SK-N-SH treated with all-trans-retinoic acid at 6 μM for 48 hours (cell line): ENCODE measurements at regions not wholly inside any gene's neighbourhood (a gene's known extent, or its start where the extent isn't known, plus 50 kb on each side); places are given as distances from the start of the nearest gene placed in this dataset.
"Not testable (repeated sequence)": the region's sequence is repeated elsewhere in the genome, so short reads cannot be mapped to it uniquely, and the experiment has no call there.

Experiments used
- PPARA ChIP-seq: fragments of 250-450 bp; sonication (Bioruptor Pico); IDR thresholded peaks from 2 replicates; pipeline ENCODE4 v1.5.0; 2020; ENCODE audit warnings: mild to moderate bottlenecking, borderline replicate concordance
- ZNF8 ChIP-seq: fragments of 450-650 bp; formaldehyde crosslinking; IDR thresholded peaks from 2 replicates; pipeline ENCODE4 v1.5.0; 2020; ENCODE audit warnings: mild to moderate bottlenecking, moderate library complexity
- TF ChIP-seq, protein P1 (sequence below): fragments of 250-450 bp; sonication (Bioruptor Pico); IDR thresholded peaks from 2 replicates; pipeline ENCODE4 v1.8.0; 2021; ENCODE audit warnings: low read depth, mild to moderate bottlenecking, moderate library complexity, borderline replicate concordance

DNA sequence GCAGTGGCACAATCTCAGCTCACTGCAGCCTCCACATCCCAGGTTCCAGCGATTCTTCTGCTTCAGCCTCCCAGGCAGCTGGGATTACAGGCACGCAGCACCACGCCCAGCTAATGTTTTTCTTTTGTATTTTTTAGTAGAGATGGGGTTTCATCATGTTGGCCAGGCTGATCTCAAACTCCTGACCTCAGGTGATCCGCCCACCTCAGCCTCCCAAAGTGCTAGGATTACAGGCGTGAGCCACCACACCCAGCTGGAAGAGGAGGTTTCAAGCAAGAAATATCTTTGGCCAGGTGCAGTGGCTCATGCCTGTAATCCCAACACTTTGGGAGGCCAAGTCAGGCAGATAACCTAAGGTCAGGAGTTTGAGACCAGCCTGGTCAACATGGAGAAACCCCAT, 59.4 kb upstream of the XIST start:
- not testable (repeated sequence) for TF ChIP-seq ZNF8, PPARA (CRISPR knock-in tag)
- TF ChIP-seq, protein P1, sequence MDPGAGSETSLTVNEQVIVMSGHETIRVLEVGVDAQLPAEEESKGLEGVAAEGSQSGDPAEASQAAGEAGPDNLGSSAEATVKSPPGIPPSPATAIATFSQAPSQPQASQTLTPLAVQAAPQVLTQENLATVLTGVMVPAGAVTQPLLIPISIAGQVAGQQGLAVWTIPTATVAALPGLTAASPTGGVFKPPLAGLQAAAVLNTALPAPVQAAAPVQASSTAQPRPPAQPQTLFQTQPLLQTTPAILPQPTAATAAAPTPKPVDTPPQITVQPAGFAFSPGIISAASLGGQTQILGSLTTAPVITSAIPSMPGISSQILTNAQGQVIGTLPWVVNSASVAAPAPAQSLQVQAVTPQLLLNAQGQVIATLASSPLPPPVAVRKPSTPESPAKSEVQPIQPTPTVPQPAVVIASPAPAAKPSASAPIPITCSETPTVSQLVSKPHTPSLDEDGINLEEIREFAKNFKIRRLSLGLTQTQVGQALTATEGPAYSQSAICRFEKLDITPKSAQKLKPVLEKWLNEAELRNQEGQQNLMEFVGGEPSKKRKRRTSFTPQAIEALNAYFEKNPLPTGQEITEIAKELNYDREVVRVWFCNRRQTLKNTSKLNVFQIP (CRISPR knock-in tag): not testable (repeated sequence)
